ENCODE measurements at regions not wholly inside any gene's neighbourhood (a gene's known extent, or its start where the extent isn't known, plus 50 kb on each side); places are given as distances from the start of the nearest gene placed in this dataset.

DNA sequence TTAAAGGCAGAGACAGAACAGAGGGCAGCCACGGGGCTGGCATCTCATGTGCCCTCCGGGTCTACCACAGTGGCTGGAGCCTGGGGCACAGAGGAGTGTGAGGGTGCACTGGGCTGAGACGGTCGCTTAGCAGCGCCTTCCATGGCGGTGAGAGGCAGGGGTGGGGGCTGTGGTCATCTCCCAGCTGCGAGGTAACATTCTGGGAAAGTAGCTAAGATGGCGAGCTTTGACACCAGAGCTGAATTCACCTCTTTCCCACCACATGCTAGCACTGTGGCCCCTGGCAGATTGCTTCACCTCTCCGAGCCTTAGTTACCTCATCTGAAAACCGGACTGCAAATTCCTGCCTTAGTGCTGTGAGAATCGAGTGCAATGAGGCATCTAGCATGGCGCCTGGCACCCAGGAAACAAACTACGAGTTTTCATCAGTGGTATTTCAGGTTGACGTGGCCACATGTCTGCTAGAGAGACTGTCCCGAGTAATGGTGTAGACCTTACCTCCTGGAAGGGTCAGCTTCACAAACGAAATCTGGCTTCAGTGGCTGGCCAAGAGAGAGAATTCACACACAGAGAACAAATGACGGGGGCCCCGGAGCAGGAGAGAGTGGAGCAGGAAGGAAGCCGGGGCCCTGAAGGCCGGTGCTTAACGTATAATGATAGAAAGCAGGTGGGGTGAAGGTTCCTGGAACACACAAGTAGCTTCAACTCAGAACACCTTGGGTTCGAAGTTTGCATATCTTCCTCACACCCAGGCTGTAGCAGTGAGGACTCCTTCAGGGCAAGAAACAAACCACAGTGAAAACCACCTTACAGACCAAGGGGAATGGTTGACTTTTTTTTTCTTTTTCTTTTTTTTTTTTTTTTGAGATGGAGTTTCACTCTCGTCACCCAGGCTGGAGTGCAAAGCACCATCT is 63.9 kb upstream of the RPH3AL start:
- DNase-seq (ENCODE audit: low spot score), result no peak
- WGBS, result 80% methylated on average over 23 of the region's 23 CpGs
- H3K4me3 ChIP-seq (ENCODE audit: low read depth in 1 of 3, low read length in 3 of 3), result no peak overlapping the region

More for the DNA sequence above, 63.9 kb upstream of the RPH3AL start:
- Histone ChIP-seq H3K27me3 (ENCODE audit: control insufficient read depth in 4 of 4, insufficient read depth in 4 of 4, low read length in 3 of 4) (no peaks in the 10 kb centered on the region), H3K9ac (ENCODE audit: low read depth in 1 of 2, low read length in 2 of 2) (peak overlapping the region in 1 of 2 donors; percentile 33), H3K27ac (ENCODE audit: low read depth in 1 of 2, low read length in 2 of 2) (no peak overlapping the region), H3K4me1 (ENCODE audit: control insufficient read depth in 4 of 4, insufficient read depth in 4 of 4, low read length in 3 of 4) (peaks cover 0 to 8% (median 6%) of the 10 kb centered on the region in 4 donors), H3K36me3 (ENCODE audit: control insufficient read depth in 4 of 4, insufficient read depth in 3 of 4, low read depth in 1 of 4, low read length in 3 of 4) (peaks cover 0 to 1% (median 0%) of the 10 kb centered on the region in 4 donors), H3K9me3 (ENCODE audit: control insufficient read depth in 4 of 4, low read length in 3 of 4) (no peaks in the 10 kb centered on the region)
- TF ChIP-seq, protein P1, sequence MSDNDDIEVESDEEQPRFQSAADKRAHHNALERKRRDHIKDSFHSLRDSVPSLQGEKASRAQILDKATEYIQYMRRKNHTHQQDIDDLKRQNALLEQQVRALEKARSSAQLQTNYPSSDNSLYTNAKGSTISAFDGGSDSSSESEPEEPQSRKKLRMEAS (IDR thresholded peaks at IDR 0.05), result no peak
- TF ChIP-seq FOXA1 (IDR thresholded peaks at IDR 0.05) (no peak), CTCF (IDR thresholded peaks at IDR 0.05; ENCODE audit: low read depth, low read length, missing input control) (no peak), EGR1 (IDR thresholded peaks at IDR 0.05; ENCODE audit: low read depth in 2 of 2) (no peak), REST (IDR thresholded peaks at IDR 0.05) (no peak), TAF1 (conservative IDR thresholded peaks at IDR 0.05) (no peak), YY1 (IDR thresholded peaks at IDR 0.05) (no peak), RAD21 (IDR thresholded peaks at IDR 0.05) (no peak), HNF4A (conservative IDR thresholded peaks at IDR 0.05) (no peak), GABPA (IDR thresholded peaks at IDR 0.05 in 1 of 2, conservative IDR thresholded peaks at IDR 0.05 in 1 of 2) (no peak), JUND (IDR thresholded peaks at IDR 0.05) (no peak), RXRA (IDR thresholded peaks at IDR 0.05) (no peak), SP1 (IDR thresholded peaks at IDR 0.05) (no peak), NR2F2 (IDR thresholded peaks at IDR 0.05) (no peak)
